ENCODE measurements at regions not wholly inside any gene's neighbourhood (a gene's known extent, or its start where the extent isn't known, plus 50 kb on each side); places are given as distances from the start of the nearest gene placed in this dataset.
"Not testable (repeated sequence)": the region's sequence is repeated elsewhere in the genome, so short reads cannot be mapped to it uniquely, and the experiment has no call there.

DNA sequence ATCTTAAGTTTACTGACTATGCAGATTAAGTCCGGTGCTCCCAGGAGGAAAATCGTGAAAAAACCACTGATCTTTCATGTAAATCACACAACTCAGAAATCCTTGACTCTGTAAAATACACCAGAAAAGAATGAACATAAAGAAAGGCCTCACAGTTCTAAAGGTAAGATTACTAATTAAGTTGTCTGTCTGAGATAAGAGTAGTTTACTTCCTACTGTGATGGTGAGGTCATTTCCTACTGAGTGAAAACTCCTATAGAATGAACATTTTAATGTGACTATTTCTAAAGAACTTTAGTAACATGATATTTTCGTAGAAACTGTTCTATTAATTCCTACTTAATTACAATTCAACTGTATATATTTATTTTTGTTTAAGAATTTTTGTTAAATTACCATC lies 774.4 kb upstream of the CHORDC1 start:
- Histone ChIP-seq H3K4me2 (no peak overlapping the region), H3K4me1 (ENCODE audit: low read depth, poor library complexity, severe bottlenecking) (no peaks in the 10 kb centered on the region), H3K4me3 (IDR thresholded peaks at IDR 0.05; ENCODE audit: insufficient read depth, low read depth, low read length) (no peak overlapping the region), H3K27me3 (ENCODE audit: insufficient read depth, low read depth) (no peaks in the 10 kb centered on the region), H3K9ac (no peak overlapping the region), H2AFZ (ENCODE audit: low read depth) (no peak overlapping the region), H3K79me2 (ENCODE audit: insufficient read depth, low read depth) (no peaks in the 10 kb centered on the region), H3K27ac (no peak overlapping the region), H4K20me1 (ENCODE audit: insufficient read depth) (no peaks in the 10 kb centered on the region), H3K36me3 (ENCODE audit: insufficient read depth) (no peaks in the 10 kb centered on the region)
- TF ChIP-seq, protein P1, sequence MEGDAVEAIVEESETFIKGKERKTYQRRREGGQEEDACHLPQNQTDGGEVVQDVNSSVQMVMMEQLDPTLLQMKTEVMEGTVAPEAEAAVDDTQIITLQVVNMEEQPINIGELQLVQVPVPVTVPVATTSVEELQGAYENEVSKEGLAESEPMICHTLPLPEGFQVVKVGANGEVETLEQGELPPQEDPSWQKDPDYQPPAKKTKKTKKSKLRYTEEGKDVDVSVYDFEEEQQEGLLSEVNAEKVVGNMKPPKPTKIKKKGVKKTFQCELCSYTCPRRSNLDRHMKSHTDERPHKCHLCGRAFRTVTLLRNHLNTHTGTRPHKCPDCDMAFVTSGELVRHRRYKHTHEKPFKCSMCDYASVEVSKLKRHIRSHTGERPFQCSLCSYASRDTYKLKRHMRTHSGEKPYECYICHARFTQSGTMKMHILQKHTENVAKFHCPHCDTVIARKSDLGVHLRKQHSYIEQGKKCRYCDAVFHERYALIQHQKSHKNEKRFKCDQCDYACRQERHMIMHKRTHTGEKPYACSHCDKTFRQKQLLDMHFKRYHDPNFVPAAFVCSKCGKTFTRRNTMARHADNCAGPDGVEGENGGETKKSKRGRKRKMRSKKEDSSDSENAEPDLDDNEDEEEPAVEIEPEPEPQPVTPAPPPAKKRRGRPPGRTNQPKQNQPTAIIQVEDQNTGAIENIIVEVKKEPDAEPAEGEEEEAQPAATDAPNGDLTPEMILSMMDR (conservative IDR thresholded peaks at IDR 0.05; ENCODE audit: low read depth, low read length) = no peak

DNA sequence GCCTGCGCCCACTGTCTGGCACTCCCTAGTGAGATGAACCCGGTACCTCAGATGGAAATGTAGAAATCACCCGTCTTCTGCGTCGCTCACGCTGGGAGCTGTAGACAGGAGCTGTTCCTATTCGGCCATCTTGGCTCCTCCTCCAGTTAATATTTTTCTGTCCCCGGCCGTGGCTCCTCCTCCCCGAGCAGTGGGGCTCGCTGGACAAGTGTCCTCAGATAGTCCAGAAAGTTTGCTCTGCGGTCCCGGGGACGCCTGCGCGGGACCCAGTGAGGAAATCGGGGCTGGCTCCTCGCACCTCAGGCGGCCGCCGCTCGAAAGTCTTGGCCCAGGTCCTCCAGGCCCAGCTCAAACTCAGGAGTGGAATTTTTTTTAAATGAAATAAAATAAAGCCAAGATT lies 749.3 kb upstream of the CHORDC1 start:
- H3K4me2 ChIP-seq; H3K36me3 ChIP-seq (ENCODE audit: insufficient read depth); H3K9ac ChIP-seq; H3K27me3 ChIP-seq (ENCODE audit: insufficient read depth, low read depth); H2AFZ ChIP-seq (ENCODE audit: low read depth); H3K4me3 ChIP-seq (IDR thresholded peaks at IDR 0.05; ENCODE audit: insufficient read depth, low read depth, low read length); H3K27ac ChIP-seq; H3K79me2 ChIP-seq (ENCODE audit: insufficient read depth, low read depth); H4K20me1 ChIP-seq (ENCODE audit: insufficient read depth); H3K4me1 ChIP-seq (ENCODE audit: low read depth, poor library complexity, severe bottlenecking): not testable (repeated sequence)

DNA sequence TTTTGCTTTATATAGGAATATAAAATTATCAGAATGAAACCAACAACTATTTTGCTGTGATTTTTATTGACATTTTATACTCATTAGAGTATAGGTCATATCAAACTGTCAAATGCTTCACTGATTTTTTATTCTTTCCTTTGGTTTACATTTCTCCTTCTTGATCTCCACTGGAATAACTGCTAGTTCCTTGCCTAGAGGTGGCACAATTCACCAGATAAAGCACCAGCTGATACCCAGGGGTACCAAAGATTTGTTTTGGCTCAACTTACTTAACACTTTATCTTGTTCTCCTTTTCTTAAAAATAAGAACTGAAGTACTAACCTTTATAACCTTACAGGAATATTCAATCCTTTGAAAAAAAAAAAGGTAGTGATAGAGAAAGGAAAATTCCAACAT lies 725.1 kb upstream of the CHORDC1 start:
- Histone ChIP-seq H3K4me1 (ENCODE audit: low read depth, poor library complexity, severe bottlenecking) (no peaks in the 10 kb centered on the region), H3K36me3 (ENCODE audit: insufficient read depth) (no peaks in the 10 kb centered on the region), H3K4me2 (no peak overlapping the region), H3K9ac (no peak overlapping the region), H3K27ac (no peak overlapping the region), H3K27me3 (ENCODE audit: insufficient read depth, low read depth) (no peaks in the 10 kb centered on the region), H2AFZ (ENCODE audit: low read depth) (no peak overlapping the region), H3K79me2 (ENCODE audit: insufficient read depth, low read depth) (no peaks in the 10 kb centered on the region), H3K4me3 (IDR thresholded peaks at IDR 0.05; ENCODE audit: insufficient read depth, low read depth, low read length) (no peak overlapping the region), H4K20me1 (ENCODE audit: insufficient read depth) (no peaks in the 10 kb centered on the region)
- TF ChIP-seq, protein P1 (conservative IDR thresholded peaks at IDR 0.05; ENCODE audit: low read depth, low read length) = no peak

DNA sequence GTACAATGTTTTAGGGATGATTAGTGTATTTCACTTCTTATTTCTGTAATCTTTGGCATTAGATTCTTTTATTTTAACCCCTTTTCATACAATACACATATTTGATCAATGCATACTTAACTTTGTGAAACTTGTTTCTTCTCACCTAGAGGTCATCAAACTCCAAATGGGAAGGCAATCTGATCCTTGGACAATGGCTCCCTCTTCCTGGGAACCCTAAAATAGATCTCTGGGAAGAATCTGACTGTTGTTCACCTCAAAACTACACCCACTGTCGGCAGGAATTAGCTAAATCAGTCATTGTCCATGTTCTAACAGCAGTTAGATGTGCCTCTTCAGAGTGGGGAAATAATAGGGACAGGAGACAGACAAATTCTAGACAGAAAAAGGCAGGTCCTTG lies 707.4 kb upstream of the CHORDC1 start:
- H2AFZ ChIP-seq (ENCODE audit: low read depth) = no peak overlapping the region
- H3K27me3 ChIP-seq (ENCODE audit: insufficient read depth, low read depth) = no peaks in the 10 kb centered on the region
- no peaks in the 10 kb centered on the region for H3K4me1 ChIP-seq (ENCODE audit: low read depth, poor library complexity, severe bottlenecking)
- no peaks in the 10 kb centered on the region for H3K79me2 ChIP-seq (ENCODE audit: insufficient read depth, low read depth)
- no peak overlapping the region for H3K4me3 ChIP-seq (IDR thresholded peaks at IDR 0.05; ENCODE audit: insufficient read depth, low read depth, low read length)
- H4K20me1 ChIP-seq (ENCODE audit: insufficient read depth) = no peaks in the 10 kb centered on the region
- TF ChIP-seq, protein P1 (conservative IDR thresholded peaks at IDR 0.05; ENCODE audit: low read depth, low read length) = no peak
- H3K36me3 ChIP-seq (ENCODE audit: insufficient read depth) = no peaks in the 10 kb centered on the region
- no peak overlapping the region for H3K4me2 ChIP-seq
- H3K27ac ChIP-seq = no peak overlapping the region
- no peak overlapping the region for H3K9ac ChIP-seq

DNA sequence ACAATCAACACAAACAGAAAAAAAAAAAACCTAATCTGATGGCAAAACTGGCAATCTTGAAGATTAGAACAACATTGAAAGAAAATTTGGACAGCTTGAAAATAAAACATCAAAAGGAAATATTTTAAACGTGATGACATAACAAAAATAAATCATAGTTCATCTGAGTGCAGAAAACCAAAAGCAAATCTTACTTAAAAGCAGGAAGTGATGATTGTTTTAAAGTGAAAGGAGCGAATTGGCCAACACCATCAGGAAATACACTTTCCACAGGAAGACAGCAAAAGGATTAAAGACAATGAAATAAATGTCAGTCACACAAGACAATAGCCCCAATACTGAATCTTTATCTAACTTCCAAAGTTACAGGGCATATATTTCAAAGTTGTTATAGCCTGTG lies 696.5 kb upstream of the CHORDC1 start:
- H3K36me3 ChIP-seq (ENCODE audit: insufficient read depth) = no peaks in the 10 kb centered on the region
- no peak overlapping the region for H2AFZ ChIP-seq (ENCODE audit: low read depth)
- H3K79me2 ChIP-seq (ENCODE audit: insufficient read depth, low read depth) = no peaks in the 10 kb centered on the region
- H4K20me1 ChIP-seq (ENCODE audit: insufficient read depth) = no peaks in the 10 kb centered on the region
- no peak overlapping the region for H3K9ac ChIP-seq
- H3K4me3 ChIP-seq (IDR thresholded peaks at IDR 0.05; ENCODE audit: insufficient read depth, low read depth, low read length) = no peak overlapping the region
- TF ChIP-seq, protein P1 (conservative IDR thresholded peaks at IDR 0.05; ENCODE audit: low read depth, low read length) = no peak
- no peaks in the 10 kb centered on the region for H3K27me3 ChIP-seq (ENCODE audit: insufficient read depth, low read depth)
- no peak overlapping the region for H3K4me2 ChIP-seq
- H3K27ac ChIP-seq = no peak overlapping the region
- no peaks in the 10 kb centered on the region for H3K4me1 ChIP-seq (ENCODE audit: low read depth, poor library complexity, severe bottlenecking)
